ENCODE measurements at regions not wholly inside any gene's neighbourhood (a gene's known extent, or its start where the extent isn't known, plus 50 kb on each side); places are given as distances from the start of the nearest gene placed in this dataset.

GRCh38 chr12:42757624-42758119 lies 168.1 kb upstream of the PRICKLE1 start:
- TF ChIP-seq CTCF (IDR thresholded peaks at IDR 0.05; ENCODE audit: low read depth, low read length) (no peak), POLR2A (IDR thresholded peaks at IDR 0.05; ENCODE audit: extremely low read depth, insufficient read length) (no peak), MYC (IDR thresholded peaks at IDR 0.05; ENCODE audit: low read depth, low read length) (no peak)
- TF ChIP-seq, protein P1, sequence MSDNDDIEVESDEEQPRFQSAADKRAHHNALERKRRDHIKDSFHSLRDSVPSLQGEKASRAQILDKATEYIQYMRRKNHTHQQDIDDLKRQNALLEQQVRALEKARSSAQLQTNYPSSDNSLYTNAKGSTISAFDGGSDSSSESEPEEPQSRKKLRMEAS (IDR thresholded peaks at IDR 0.05; ENCODE audit: low read depth, low read length) = no peak
